ENCODE measurements at regions not wholly inside any gene's neighbourhood (a gene's known extent, or its start where the extent isn't known, plus 50 kb on each side); places are given as distances from the start of the nearest gene placed in this dataset.

- DNase-seq, result no peak
These were observed 451.3 kb downstream of the PMP22 start for GRCh38 chr17:14813649-14814370.

DNA sequence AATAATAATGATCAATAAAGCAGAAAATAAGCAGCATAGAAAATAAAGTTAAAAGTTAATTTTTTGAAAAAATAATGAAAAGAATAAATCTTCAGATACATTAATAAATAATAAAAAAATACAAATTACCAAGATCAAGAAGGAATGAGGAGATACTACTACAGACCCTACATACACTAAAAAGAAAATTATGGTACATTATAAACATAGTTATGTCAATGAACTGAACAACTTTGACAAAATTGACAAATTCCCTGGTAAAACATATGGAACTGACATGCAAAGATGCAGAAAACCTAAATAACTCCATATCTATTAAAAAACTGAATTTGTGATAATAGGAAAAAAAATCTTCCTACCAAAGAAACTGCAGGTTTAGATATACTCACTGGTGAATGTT is 456.7 kb downstream of the PMP22 start:
- no peak for DNase-seq

- no peak for DNase-seq
These were observed 459.8 kb downstream of the PMP22 start for GRCh38 chr17:14805348-14805747.

DNA sequence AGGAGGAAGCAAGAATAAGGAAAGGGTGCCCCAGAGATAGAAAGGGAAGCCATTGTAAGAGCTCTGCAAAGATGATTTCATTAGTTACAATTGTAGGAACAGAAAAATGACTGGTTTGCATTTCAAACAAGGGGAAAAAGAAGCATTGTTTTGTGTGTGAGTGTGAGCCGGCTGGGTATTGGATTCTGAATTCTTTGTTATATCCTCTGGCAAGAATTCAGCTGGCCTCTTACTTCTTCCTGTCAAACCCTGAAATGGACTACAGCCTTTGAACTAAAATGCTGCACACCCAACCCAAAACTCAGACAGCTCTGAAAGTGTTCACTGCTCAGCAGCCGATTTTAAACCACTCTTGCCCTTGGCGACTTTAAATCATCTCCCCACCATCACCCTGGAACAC is 461.3 kb downstream of the PMP22 start:
- DNase-seq, result no peak

GRCh38 chr17:14797801-14798200 is 467.3 kb downstream of the PMP22 start:
- DNase-seq, result no peak

GRCh38 chr17:14797021-14797420 is 468.1 kb downstream of the PMP22 start:
- no peak for DNase-seq

GRCh38 chr17:14794961-14795360 is 470.2 kb downstream of the PMP22 start:
- DNase-seq, result no peak

GRCh38 chr17:14793237-14793636 is 471.9 kb downstream of the PMP22 start:
- DNase-seq, result no peak

GRCh38 chr17:14792746-14793145 is 472.4 kb downstream of the PMP22 start:
- no peak for DNase-seq

DNA sequence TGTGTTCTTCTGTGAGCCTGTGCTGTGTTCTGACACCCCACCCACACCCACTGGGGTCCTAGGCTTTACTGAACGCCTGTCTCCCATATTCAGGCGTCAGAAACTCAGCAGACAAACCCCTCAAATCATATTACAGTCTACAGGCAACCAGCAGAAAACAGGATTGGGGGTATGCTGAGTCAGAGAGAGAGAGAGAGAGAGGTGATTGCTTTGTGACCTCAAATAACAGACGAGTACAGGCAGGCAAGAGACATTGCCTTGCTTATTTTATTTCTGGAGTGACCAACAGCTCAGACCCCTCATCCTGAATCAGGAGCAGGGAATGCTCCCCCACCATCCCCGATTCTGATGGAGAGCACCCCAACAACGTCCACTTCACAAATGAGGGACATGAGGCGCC is 473.9 kb downstream of the PMP22 start:
- no peak for DNase-seq

DNA sequence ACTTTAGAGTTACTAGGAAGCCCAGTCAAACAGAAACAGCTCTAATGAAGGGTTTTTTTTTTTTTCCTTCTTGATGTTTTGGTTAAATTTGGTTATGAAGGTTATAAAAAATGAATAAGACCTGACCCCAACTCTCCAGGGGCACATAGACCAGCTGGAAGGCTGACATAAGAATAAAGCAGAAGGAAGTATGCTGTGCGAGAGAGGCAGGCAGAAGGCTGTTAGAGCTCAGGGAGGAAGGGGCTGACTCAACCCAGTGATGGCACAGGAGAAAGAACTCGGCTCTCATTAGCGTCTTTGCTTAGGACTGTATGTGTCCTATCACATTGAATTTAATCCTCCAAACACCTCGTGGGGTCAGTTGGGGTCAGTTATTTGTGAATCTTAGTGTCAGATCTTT is 474.6 kb downstream of the PMP22 start:
- peak; percentile 24 for DNase-seq

- DNase-seq, result no peak
These were observed 480.0 kb downstream of the PMP22 start for GRCh38 chr17:14784997-14785696.

DNA sequence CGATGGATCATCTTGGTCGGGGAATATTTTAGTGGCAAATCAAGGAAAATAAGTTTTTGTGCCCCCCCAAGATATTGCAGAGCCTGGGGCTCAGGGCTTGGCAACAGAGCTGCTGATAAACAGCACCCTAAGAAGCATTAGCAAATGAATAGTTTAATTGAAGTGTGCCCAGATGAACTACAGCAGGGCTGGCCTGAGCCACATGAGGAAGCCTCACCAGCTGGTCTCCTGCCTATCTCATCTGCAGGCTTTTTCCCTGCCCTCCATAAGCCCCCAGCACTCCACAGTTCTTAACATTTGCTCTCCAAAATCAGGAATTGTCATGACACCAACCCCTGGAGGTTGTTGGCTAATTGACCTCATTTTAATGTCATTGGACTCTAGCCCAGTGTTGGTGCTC is 480.2 kb downstream of the HS3ST3B1 start:
- no peak for DNase-seq

DNA sequence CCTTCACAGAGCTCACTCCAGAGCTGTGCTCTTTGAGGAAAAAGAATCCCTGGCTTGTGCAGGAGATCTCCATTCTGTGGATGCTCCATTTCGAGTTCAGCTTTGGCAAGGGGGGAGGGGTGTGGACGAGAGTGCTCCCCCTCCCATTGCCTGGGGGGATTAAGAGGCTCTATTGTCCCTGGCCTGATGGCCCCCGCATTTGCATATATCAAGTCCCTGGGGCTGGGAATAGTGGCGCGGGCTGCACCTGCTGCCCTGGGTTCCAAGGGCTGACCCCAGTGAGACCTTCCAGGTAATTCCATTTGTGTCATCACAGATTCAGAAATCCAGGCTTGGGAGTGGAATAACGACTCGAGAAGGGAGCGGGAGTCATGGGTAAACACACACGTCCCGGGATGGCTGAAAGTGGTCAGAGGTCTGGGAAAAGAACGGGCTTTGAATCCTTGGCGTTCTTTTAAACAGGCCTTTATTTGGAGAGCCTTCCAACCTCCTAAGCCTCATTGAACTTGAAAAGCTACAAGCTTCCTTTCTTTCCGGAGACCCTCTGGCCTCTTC is 479.3 kb downstream of the HS3ST3B1 start:
- DNase-seq, result no peak

DNA sequence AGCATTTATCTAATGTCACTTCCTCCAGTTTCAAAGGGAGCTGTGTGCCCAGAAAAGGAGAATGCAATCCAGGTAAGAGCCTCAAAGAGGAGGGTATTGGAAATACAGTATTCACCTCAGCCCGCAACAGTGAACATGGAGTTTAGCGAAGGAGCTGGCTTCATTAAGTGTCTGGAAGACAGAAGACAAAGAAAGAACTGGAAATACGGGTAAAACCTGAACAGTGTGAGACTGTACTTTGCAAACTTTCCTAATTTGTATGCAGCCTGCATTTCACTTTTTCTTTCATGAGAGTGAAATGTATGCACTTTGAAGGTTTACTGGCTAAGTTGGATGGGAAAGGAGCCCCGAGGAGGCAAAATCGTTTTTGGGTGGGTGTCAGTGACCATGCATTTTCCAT is 478.4 kb downstream of the HS3ST3B1 start:
- DNase-seq, result peak; percentile 45

GRCh38 chr17:14777291-14777690 is 476.4 kb downstream of the HS3ST3B1 start:
- no peak for DNase-seq

DNA sequence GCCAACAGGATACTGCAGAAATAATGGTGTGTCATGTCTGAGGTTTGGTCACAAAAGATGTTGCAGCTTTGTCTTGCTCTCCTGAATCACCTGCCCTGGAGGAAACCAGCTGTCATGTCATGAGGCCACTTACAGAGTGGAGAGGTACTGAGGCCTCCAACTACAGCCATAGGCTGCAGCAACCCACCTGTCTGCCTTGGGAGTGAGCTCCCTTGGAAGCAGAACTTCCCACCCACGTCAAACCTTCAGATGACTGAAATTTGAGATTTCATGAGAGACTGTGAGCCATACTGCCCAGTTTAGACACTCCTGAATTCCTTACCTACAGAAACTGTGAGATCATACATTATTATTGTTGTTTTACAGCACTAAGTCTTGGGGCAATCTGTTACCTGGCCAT is 475.9 kb downstream of the HS3ST3B1 start:
- no peak for DNase-seq

- DNase-seq, result no peak
These were observed 475.0 kb downstream of the HS3ST3B1 start for GRCh38 chr17:14775731-14776492.

- no peak for DNase-seq
These were observed 473.9 kb downstream of the HS3ST3B1 start for GRCh38 chr17:14774774-14775173.

GRCh38 chr17:14772776-14773175 is 471.9 kb downstream of the HS3ST3B1 start:
- no peak for DNase-seq

GRCh38 chr17:14771543-14771942 is 470.7 kb downstream of the HS3ST3B1 start:
- no peak for DNase-seq

GRCh38 chr17:14768923-14769322 is 468.0 kb downstream of the HS3ST3B1 start:
- DNase-seq, result no peak
